Endothelial cell of umbilical vein (primary cell): ENCODE measurements at regions not wholly inside any gene's neighbourhood (a gene's known extent, or its start where the extent isn't known, plus 50 kb on each side); places are given as distances from the start of the nearest gene placed in this dataset.

Experiments used
- BruUV-seq: library from RNA; stranded (reverse); fragments of 400-500 nt; replicated peaks from 2 replicates; lab custom pipeline; 2021; lab: Mats Ljungman, UMichigan
- CTCF ChIA-PET: fragments of 300-600, 350-600 bp; sonication (Branson Sonifier 250); formaldehyde crosslinking; loops from one replicate; lab custom pipeline; 2021; ENCODE audit warnings: antibody characterized with exemption, inconsistent platforms; lab: Charles Lee
- POLR2A ChIA-PET: fragments of 300-600, 350-600 bp; sonication (Branson Sonifier 250); formaldehyde crosslinking; loops from one replicate; lab custom pipeline; 2021; ENCODE audit warnings: antibody characterized with exemption, inconsistent platforms; lab: Charles Lee
- DNase-seq: peaks from one replicate; pipeline ENCODE4 v3.0.0-alpha.2; 2011; ENCODE audit warnings: low read depth, low spot score
- FAIRE-seq: peaks from 2 replicates; lab custom pipeline; 2011; peaks lifted over from hg19 to GRCh38; lab: Jason Lieb, UNC
- H2AFZ ChIP-seq: 2 replicates; pipeline ENCODE4 v1.6.0; 2012; ENCODE audit warnings: low read depth, low read length, control low read depth, inconsistent platforms
- H3K27ac ChIP-seq: 2 replicates; pipeline ENCODE4 v1.5.1; 2011; ENCODE audit warnings: low read depth, mild to moderate bottlenecking, control low read depth, low read length, moderate library complexity; ENCODE audit not compliant: insufficient read depth
- H3K27me3 ChIP-seq, 2 experiments: 2 replicates each; pipeline versions ENCODE4 v1.6.0 to v1.6.1; 2011; ENCODE audit warnings: low read length in 2 of 2, mixed read lengths in 1 of 2; ENCODE audit not compliant: control insufficient read depth in 2 of 2, insufficient read depth in 2 of 2
- H3K36me3 ChIP-seq, 2 experiments: 2 replicates in 1 of 2; 3 replicates in 1 of 2; pipeline ENCODE4 v1.5.1; 2011; ENCODE audit warnings: low read length in 2 of 2, mild to moderate bottlenecking in 1 of 2, moderate library complexity in 1 of 2; ENCODE audit not compliant: control insufficient read depth in 2 of 2, insufficient read depth in 2 of 2; ENCODE audit errors: extremely low read depth in 1 of 2
- H3K4me1 ChIP-seq: 3 replicates; pipeline ENCODE4 v1.5.1; 2011; ENCODE audit warnings: mild to moderate bottlenecking, low read length; ENCODE audit not compliant: control insufficient read depth, insufficient read depth; ENCODE audit errors: extremely low read depth
- H3K4me2 ChIP-seq: 2 replicates; pipeline ENCODE4 v1.6.1; 2011; ENCODE audit warnings: low read length, control low read depth, mixed read lengths; ENCODE audit not compliant: insufficient read depth
- H3K4me3 ChIP-seq, 3 experiments: fragments of 200-600 bp in 1 of 3; sonication (generic), shearing (Covaris generic) in 1 of 3; replicated peaks in 1 of 3; 2 replicates each; pipeline ENCODE4 v1.5.1; 2011 to 2016; ENCODE audit warnings: control low read depth in 3 of 3, low read length in 3 of 3, mild to moderate bottlenecking in 2 of 3, inconsistent platforms in 1 of 3, low read depth in 1 of 3, moderate library complexity in 1 of 3; ENCODE audit not compliant: insufficient read depth in 1 of 3
- H3K79me2 ChIP-seq: 2 replicates; pipeline ENCODE4 v1.6.0; 2012; ENCODE audit warnings: low read length, inconsistent platforms; ENCODE audit not compliant: control insufficient read depth, insufficient read depth
- H3K9ac ChIP-seq: replicated peaks from 2 replicates; pipeline ENCODE3; 2011; ENCODE audit warnings: low read length, control low read depth; ENCODE audit not compliant: insufficient read depth; ENCODE audit errors: extremely low read depth
- H3K9me1 ChIP-seq: replicated peaks from 3 replicates; pipeline ENCODE4 v1.6.0; 2011; ENCODE audit warnings: mild to moderate bottlenecking, low read length; ENCODE audit not compliant: control insufficient read depth, insufficient read depth; ENCODE audit errors: extremely low read depth
- H3K9me3 ChIP-seq: replicated peaks from 2 replicates; pipeline ENCODE4 v1.5.1; 2012; ENCODE audit warnings: low read length, inconsistent platforms; ENCODE audit not compliant: control insufficient read depth, insufficient read depth
- H4K20me1 ChIP-seq: replicated peaks from 2 replicates; pipeline ENCODE3; 2011; ENCODE audit warnings: mild to moderate bottlenecking, low read length; ENCODE audit not compliant: control insufficient read depth, insufficient read depth; ENCODE audit errors: extremely low read depth
- EZH2 ChIP-seq: IDR thresholded peaks from 2 replicates; pipeline ENCODE4 v1.6.1; 2012; ENCODE audit warnings: borderline replicate concordance, low read depth, mild to moderate bottlenecking, moderate library complexity, low read length, inconsistent platforms; ENCODE audit not compliant: severe bottlenecking
- FOS ChIP-seq: IDR thresholded peaks from 2 replicates; pipeline ENCODE4 v1.6.1; 2011; ENCODE audit warnings: mild to moderate bottlenecking, low read length, moderate library complexity, borderline replicate concordance; ENCODE audit not compliant: insufficient read depth
- GATA2 ChIP-seq: IDR thresholded peaks from 2 replicates; pipeline ENCODE4 v1.7.0; 2011; ENCODE audit warnings: low read depth, mild to moderate bottlenecking, moderate library complexity, mixed read lengths, low read length; ENCODE audit not compliant: insufficient read length, insufficient read depth
- JUN ChIP-seq: IDR thresholded peaks from 2 replicates; pipeline ENCODE4 v1.6.1; 2011; ENCODE audit warnings: borderline replicate concordance, low read depth; ENCODE audit not compliant: insufficient read length, insufficient read depth
- MYC ChIP-seq: IDR thresholded peaks from one replicate; pipeline ENCODE4 v1.6.1; 2011; ENCODE audit warnings: mild to moderate bottlenecking, low read depth, low read length
- POLR2A ChIP-seq: IDR thresholded peaks from 2 replicates; pipeline ENCODE4 v1.6.1; 2012; ENCODE audit warnings: low read depth, mild to moderate bottlenecking, control low read depth, low read length
- POLR2AphosphoS5 ChIP-seq: IDR thresholded peaks from 2 replicates; pipeline ENCODE4 v1.6.1; 2012; ENCODE audit warnings: low read depth, mild to moderate bottlenecking, control low read depth, low read length, moderate library complexity; ENCODE audit not compliant: insufficient read depth
- dilution Hi-C: fragments of 300-500 bp; cut with MboI; formaldehyde crosslinking; loops from one replicate; pipeline ENCODE4 v1.15.0; 2019; ENCODE audit warnings: low sequenced_read_pairs; ENCODE audit not compliant: extremely low pct_ligation_motif_present
- intact Hi-C: fragments of 100-400 bp; cut with micrococcal nuclease; formaldehyde crosslinking; loops from one replicate; pipeline ENCODE4 v1.10.0; 2022
- TF ChIP-seq, protein P1 (sequence below), 2 donors: IDR thresholded peaks; 1 replicate in 1 of 2; 2 replicates in 1 of 2; pipeline ENCODE4 v1.5.1; 2011; ENCODE audit warnings: low read length in 2 of 2, mild to moderate bottlenecking in 2 of 2, moderate library complexity in 2 of 2, control low read depth in 1 of 2, inconsistent platforms in 1 of 2, low read depth in 1 of 2; ENCODE audit not compliant: insufficient read depth in 1 of 2; ENCODE audit errors: extremely low read depth in 1 of 2
- TF ChIP-seq, protein P2 (sequence below): IDR thresholded peaks from 2 replicates; pipeline ENCODE4 v1.6.1; 2011; ENCODE audit not compliant: insufficient read depth, insufficient read length

GRCh38 chr2:187081461-187081860 lies 232.5 kb upstream of the ZSWIM2 start:
- no peaks in the 10 kb centered on the region for H3K36me3 ChIP-seq

More at GRCh38 chr2:187081461-187081860, 232.5 kb upstream of the ZSWIM2 start:
- ChIA-PET POLR2A (no interaction called here), CTCF (no interaction called here)
- Histone ChIP-seq H3K79me2 (no peaks in the 10 kb centered on the region), H3K4me3 (no peak overlapping the region), H3K9me1 (no peaks in the 10 kb centered on the region), H4K20me1 (no peaks in the 10 kb centered on the region), H3K4me1 (no peaks in the 10 kb centered on the region), H3K9ac (no peak overlapping the region), H3K9me3 (no peaks in the 10 kb centered on the region), H2AFZ (no peak overlapping the region), H3K27me3 (no peaks in the 10 kb centered on the region), H3K27ac (no peak overlapping the region), H3K4me2 (no peak overlapping the region)
- no TSS peak for BruUV-seq
- dilution Hi-C loops (no loop called here), intact Hi-C loops (no loop called here)
- DNase-seq (no peak), FAIRE-seq (no peak)
- TF ChIP-seq EZH2 = no peak
- no peak for TF ChIP-seq POLR2A
- TF ChIP-seq GATA2 = no peak
- TF ChIP-seq, protein P1, sequence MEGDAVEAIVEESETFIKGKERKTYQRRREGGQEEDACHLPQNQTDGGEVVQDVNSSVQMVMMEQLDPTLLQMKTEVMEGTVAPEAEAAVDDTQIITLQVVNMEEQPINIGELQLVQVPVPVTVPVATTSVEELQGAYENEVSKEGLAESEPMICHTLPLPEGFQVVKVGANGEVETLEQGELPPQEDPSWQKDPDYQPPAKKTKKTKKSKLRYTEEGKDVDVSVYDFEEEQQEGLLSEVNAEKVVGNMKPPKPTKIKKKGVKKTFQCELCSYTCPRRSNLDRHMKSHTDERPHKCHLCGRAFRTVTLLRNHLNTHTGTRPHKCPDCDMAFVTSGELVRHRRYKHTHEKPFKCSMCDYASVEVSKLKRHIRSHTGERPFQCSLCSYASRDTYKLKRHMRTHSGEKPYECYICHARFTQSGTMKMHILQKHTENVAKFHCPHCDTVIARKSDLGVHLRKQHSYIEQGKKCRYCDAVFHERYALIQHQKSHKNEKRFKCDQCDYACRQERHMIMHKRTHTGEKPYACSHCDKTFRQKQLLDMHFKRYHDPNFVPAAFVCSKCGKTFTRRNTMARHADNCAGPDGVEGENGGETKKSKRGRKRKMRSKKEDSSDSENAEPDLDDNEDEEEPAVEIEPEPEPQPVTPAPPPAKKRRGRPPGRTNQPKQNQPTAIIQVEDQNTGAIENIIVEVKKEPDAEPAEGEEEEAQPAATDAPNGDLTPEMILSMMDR (IDR thresholded peaks at IDR 0.05; ENCODE audit: extremely low read depth in 1 of 2, insufficient read depth in 1 of 2, low read depth in 1 of 2, low read length in 2 of 2) = no peak
- TF ChIP-seq POLR2AphosphoS5 = no peak
- TF ChIP-seq, protein P2, sequence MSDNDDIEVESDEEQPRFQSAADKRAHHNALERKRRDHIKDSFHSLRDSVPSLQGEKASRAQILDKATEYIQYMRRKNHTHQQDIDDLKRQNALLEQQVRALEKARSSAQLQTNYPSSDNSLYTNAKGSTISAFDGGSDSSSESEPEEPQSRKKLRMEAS = no peak
- TF ChIP-seq JUN = no peak
- no peak for TF ChIP-seq FOS
- no peak for TF ChIP-seq MYC
